Stimulated activated effector memory CD8-positive, alpha-beta T cell treated with anti-CD3 and anti-CD28 coated beads, Interleukin-12 subunit alpha, Interleukin-12 subunit beta, amount 100 ng/mL, for 72 hours (primary cell): ENCODE measurements at regions not wholly inside any gene's neighbourhood (a gene's known extent, or its start where the extent isn't known, plus 50 kb on each side); places are given as distances from the start of the nearest gene placed in this dataset.
A peak's percentile ranks its signal among the peaks of the same experiment; 100 is the strongest.

ENCODE experiments used
- ATAC-seq: fragments of 150-1000 bp; cut with Tn5 transposase; 2 replicates; pipeline ENCODE4 v1.10.0; 2021
- DNase-seq, 2 donors: peaks; one replicate each; pipeline ENCODE4 v3.0.0; 2021 to 2022; ENCODE audit warnings: low spot score in 2 of 2
- H3K27ac Mint-ChIP-seq: one replicate; pipeline ENCODE4 v1.8.0; 2022; ENCODE audit warnings: mild to moderate bottlenecking, mixed read lengths
- H3K36me3 Mint-ChIP-seq: one replicate; pipeline ENCODE4 v1.8.0; 2022; ENCODE audit warnings: mild to moderate bottlenecking, mixed read lengths
- H3K4me1 Mint-ChIP-seq: one replicate; pipeline ENCODE4 v1.8.0; 2022; ENCODE audit warnings: mixed read lengths
- H3K4me3 Mint-ChIP-seq: one replicate; pipeline ENCODE4 v1.8.0; 2022; ENCODE audit warnings: mild to moderate bottlenecking, mixed read lengths
- H3K9me3 Mint-ChIP-seq: one replicate; pipeline ENCODE4 v1.8.0; 2022; ENCODE audit warnings: mixed read lengths

GRCh38 chr11:86749821-86750401, 50.4 kb upstream of the PRSS23 start:
- H3K27ac Mint-ChIP-seq, result no peak overlapping the region
- H3K9me3 Mint-ChIP-seq, result no peaks in the 10 kb centered on the region
- H3K36me3 Mint-ChIP-seq, result no peaks in the 10 kb centered on the region
- ATAC-seq (no peak), DNase-seq (no peak)
- H3K4me1 Mint-ChIP-seq, result no peaks in the 10 kb centered on the region
- H3K4me3 Mint-ChIP-seq, result no peak overlapping the region

- H3K9me3 Mint-ChIP-seq, result no peaks in the 10 kb centered on the region
- H3K36me3 Mint-ChIP-seq, result no peaks in the 10 kb centered on the region
- no peaks in the 10 kb centered on the region for H3K4me1 Mint-ChIP-seq
- DNase-seq, result no peak
- peak overlapping the region; percentile 36 for H3K27ac Mint-ChIP-seq
- peak; percentile 8 for ATAC-seq
- H3K4me3 Mint-ChIP-seq, result no peak overlapping the region
Observed at GRCh38 chr11:86749376-86749775, 51.0 kb upstream of the PRSS23 start.

- Mint-ChIP-seq H3K27ac (no peak overlapping the region), H3K4me3 (no peak overlapping the region), H3K36me3 (no peaks in the 10 kb centered on the region), H3K4me1 (peaks cover 6% of the 10 kb centered on the region), H3K9me3 (no peaks in the 10 kb centered on the region)
- DNase-seq, result no peak
- ATAC-seq, result no peak
Observed at GRCh38 chr11:86748296-86748695, 52.0 kb upstream of the PRSS23 start.

- Mint-ChIP-seq H3K9me3 (no peaks in the 10 kb centered on the region), H3K4me1 (peaks cover 9% of the 10 kb centered on the region), H3K4me3 (no peak overlapping the region), H3K27ac (no peak overlapping the region), H3K36me3 (no peaks in the 10 kb centered on the region)
- ATAC-seq (no peak), DNase-seq (no peak)
Observed at GRCh38 chr11:86747801-86748200, 52.5 kb upstream of the PRSS23 start.

GRCh38 chr11:86746514-86746913, 53.8 kb upstream of the PRSS23 start:
- Mint-ChIP-seq H3K9me3 (no peaks in the 10 kb centered on the region), H3K4me1 (peaks cover 15% of the 10 kb centered on the region), H3K4me3 (no peak overlapping the region), H3K27ac (no peak overlapping the region), H3K36me3 (no peaks in the 10 kb centered on the region)
- DNase-seq (no peak), ATAC-seq (no peak)

- H3K9me3 Mint-ChIP-seq, result no peaks in the 10 kb centered on the region
- no peak for DNase-seq
- H3K4me1 Mint-ChIP-seq, result peaks cover 22% of the 10 kb centered on the region
- no peak overlapping the region for H3K27ac Mint-ChIP-seq
- no peaks in the 10 kb centered on the region for H3K36me3 Mint-ChIP-seq
- no peak overlapping the region for H3K4me3 Mint-ChIP-seq
- no peak for ATAC-seq
Observed at GRCh38 chr11:86745571-86745970, 54.8 kb upstream of the PRSS23 start.

GRCh38 chr11:86743223-86744118, 56.9 kb upstream of the PRSS23 start:
- H3K36me3 Mint-ChIP-seq, result no peaks in the 10 kb centered on the region
- ATAC-seq (peak; percentile 91), DNase-seq (peak; percentile 21 to 74)
- peak overlapping the region; percentile 56 for H3K27ac Mint-ChIP-seq
- H3K4me3 Mint-ChIP-seq, result no peak overlapping the region
- peaks cover 27% of the 10 kb centered on the region for H3K4me1 Mint-ChIP-seq
- H3K9me3 Mint-ChIP-seq, result no peaks in the 10 kb centered on the region

- Mint-ChIP-seq H3K27ac (no peak overlapping the region), H3K9me3 (no peaks in the 10 kb centered on the region), H3K4me1 (peaks cover 27% of the 10 kb centered on the region), H3K36me3 (no peaks in the 10 kb centered on the region), H3K4me3 (no peak overlapping the region)
- DNase-seq, result no peak
- no peak for ATAC-seq
Observed at GRCh38 chr11:86741839-86742805, 58.2 kb upstream of the PRSS23 start.

- H3K36me3 Mint-ChIP-seq, result no peaks in the 10 kb centered on the region
- no peak for ATAC-seq
- H3K4me3 Mint-ChIP-seq, result no peak overlapping the region
- no peak overlapping the region for H3K27ac Mint-ChIP-seq
- no peak for DNase-seq
- no peaks in the 10 kb centered on the region for H3K9me3 Mint-ChIP-seq
- H3K4me1 Mint-ChIP-seq, result peaks cover 27% of the 10 kb centered on the region
Observed at GRCh38 chr11:86741484-86741835, 58.9 kb upstream of the PRSS23 start.

- peak; percentile 35 for ATAC-seq
- DNase-seq, result no peak
Observed at GRCh38 chr11:86740628-86741483, 59.5 kb upstream of the PRSS23 start.

GRCh38 chr11:86738568-86738967, 61.8 kb upstream of the PRSS23 start:
- Mint-ChIP-seq H3K27ac (no peak overlapping the region), H3K9me3 (no peaks in the 10 kb centered on the region), H3K4me3 (no peak overlapping the region), H3K4me1 (peaks cover 24% of the 10 kb centered on the region), H3K36me3 (no peaks in the 10 kb centered on the region)
- no peak for DNase-seq
- no peak for ATAC-seq

More at GRCh38 chr11:86740628-86741483, 59.5 kb upstream of the PRSS23 start:
- Mint-ChIP-seq H3K27ac (no peak overlapping the region), H3K4me3 (no peak overlapping the region), H3K9me3 (no peaks in the 10 kb centered on the region), H3K4me1 (peaks cover 27% of the 10 kb centered on the region), H3K36me3 (no peaks in the 10 kb centered on the region)

- Mint-ChIP-seq H3K27ac (no peak overlapping the region), H3K4me3 (no peak overlapping the region), H3K4me1 (peaks cover 18% of the 10 kb centered on the region), H3K9me3 (no peaks in the 10 kb centered on the region), H3K36me3 (no peaks in the 10 kb centered on the region)
- DNase-seq, result no peak
- no peak for ATAC-seq
Observed at GRCh38 chr11:86737737-86738136, 62.6 kb upstream of the PRSS23 start.

- ATAC-seq (no peak), DNase-seq (no peak)
- H3K27ac Mint-ChIP-seq, result no peak overlapping the region
- no peak overlapping the region for H3K4me3 Mint-ChIP-seq
- H3K36me3 Mint-ChIP-seq, result no peaks in the 10 kb centered on the region
- no peaks in the 10 kb centered on the region for H3K9me3 Mint-ChIP-seq
- H3K4me1 Mint-ChIP-seq, result peaks cover 13% of the 10 kb centered on the region
Observed at GRCh38 chr11:86737230-86737629, 63.1 kb upstream of the PRSS23 start.

GRCh38 chr11:86736291-86737143, 63.8 kb upstream of the PRSS23 start:
- Mint-ChIP-seq H3K36me3 (no peaks in the 10 kb centered on the region), H3K27ac (no peak overlapping the region), H3K4me1 (peaks cover 12% of the 10 kb centered on the region), H3K4me3 (no peak overlapping the region), H3K9me3 (no peaks in the 10 kb centered on the region)
- DNase-seq, result no peak
- ATAC-seq, result no peak
